ENCODE measurements at regions not wholly inside any gene's neighbourhood (a gene's known extent, or its start where the extent isn't known, plus 50 kb on each side); places are given as distances from the start of the nearest gene placed in this dataset.

GRCh38 chr5:51968756-51969155 lies 585.5 kb downstream of the ISL1 start:
- no peak overlapping the region for H3K27ac ChIP-seq (ENCODE audit: low read depth in 1 of 2, low read length in 2 of 2)
- TF ChIP-seq CTCF (IDR thresholded peaks at IDR 0.05): no peak
- no peak for DNase-seq
- intact Hi-C loops (cut with DNase I, micrococcal nuclease): no loop called here
- POLR2A ChIA-PET: no interaction called here
- Mint-ChIP-seq H3K9me3 (peaks cover 5% of the 10 kb centered on the region), H3K27ac (no peak overlapping the region), H3K4me1 (ENCODE audit: low read depth) (no peaks in the 10 kb centered on the region), H3K4me3 (no peak overlapping the region), H3K27me3 (no peaks in the 10 kb centered on the region), H3K36me3 (ENCODE audit: low read depth) (no peaks in the 10 kb centered on the region)
- H3K36me3 ChIP-seq (ENCODE audit: insufficient read depth, low read length): no peaks in the 10 kb centered on the region
- ATAC-seq (ENCODE audit: poor library complexity): no peak
- no peak overlapping the region for H3K4me3 ChIP-seq (ENCODE audit: low read length)
- CTCF ChIA-PET: no interaction called here
- no peaks in the 10 kb centered on the region for H3K27me3 ChIP-seq (ENCODE audit: control insufficient read depth in 1 of 2, insufficient read depth in 2 of 2, low read length in 2 of 2)
- H3K4me1 ChIP-seq (ENCODE audit: insufficient read depth, low read length): no peaks in the 10 kb centered on the region
- H3K9me3 ChIP-seq (ENCODE audit: control insufficient read depth in 1 of 2, insufficient read depth in 1 of 2, low read length in 2 of 2): no peaks in the 10 kb centered on the region

- DNase-seq (no peak), ATAC-seq (ENCODE audit: poor library complexity) (no peak)
- Mint-ChIP-seq H3K27ac (no peak overlapping the region), H3K36me3 (ENCODE audit: low read depth) (no peaks in the 10 kb centered on the region), H3K4me1 (ENCODE audit: low read depth) (no peaks in the 10 kb centered on the region), H3K4me3 (no peak overlapping the region), H3K9me3 (peaks cover 6% of the 10 kb centered on the region), H3K27me3 (no peaks in the 10 kb centered on the region)
- no peaks in the 10 kb centered on the region for H3K36me3 ChIP-seq (ENCODE audit: insufficient read depth, low read length)
- H3K27me3 ChIP-seq (ENCODE audit: control insufficient read depth in 1 of 2, insufficient read depth in 2 of 2, low read length in 2 of 2): no peaks in the 10 kb centered on the region
- POLR2A ChIA-PET: no interaction called here
- TF ChIP-seq CTCF (IDR thresholded peaks at IDR 0.05): no peak
- intact Hi-C loops (cut with DNase I, micrococcal nuclease): no loop called here
- no peaks in the 10 kb centered on the region for H3K4me1 ChIP-seq (ENCODE audit: insufficient read depth, low read length)
- H3K4me3 ChIP-seq (ENCODE audit: low read length): no peak overlapping the region
- H3K9me3 ChIP-seq (ENCODE audit: control insufficient read depth in 1 of 2, insufficient read depth in 1 of 2, low read length in 2 of 2): no peaks in the 10 kb centered on the region
- no peak overlapping the region for H3K27ac ChIP-seq (ENCODE audit: low read depth in 1 of 2, low read length in 2 of 2)
- CTCF ChIA-PET: no interaction called here
Observed at GRCh38 chr5:51974834-51975233, 591.6 kb downstream of the ISL1 start.

GRCh38 chr5:51977014-51977413 lies 593.8 kb downstream of the ISL1 start:
- ChIA-PET POLR2A (no interaction called here), CTCF (no interaction called here)
- no peaks in the 10 kb centered on the region for H3K4me1 ChIP-seq (ENCODE audit: insufficient read depth, low read length)
- Mint-ChIP-seq H3K27me3 (no peaks in the 10 kb centered on the region), H3K4me1 (ENCODE audit: low read depth) (no peaks in the 10 kb centered on the region), H3K27ac (no peak overlapping the region), H3K4me3 (no peak overlapping the region), H3K36me3 (ENCODE audit: low read depth) (no peaks in the 10 kb centered on the region), H3K9me3 (peaks cover 6% of the 10 kb centered on the region)
- intact Hi-C loops (cut with DNase I, micrococcal nuclease): no loop called here
- H3K27me3 ChIP-seq (ENCODE audit: control insufficient read depth in 1 of 2, insufficient read depth in 2 of 2, low read length in 2 of 2): no peaks in the 10 kb centered on the region
- no peak overlapping the region for H3K27ac ChIP-seq (ENCODE audit: low read depth in 1 of 2, low read length in 2 of 2)
- DNase-seq (no peak), ATAC-seq (ENCODE audit: poor library complexity) (no peak)
- H3K36me3 ChIP-seq (ENCODE audit: insufficient read depth, low read length): no peaks in the 10 kb centered on the region
- H3K9me3 ChIP-seq (ENCODE audit: control insufficient read depth in 1 of 2, insufficient read depth in 1 of 2, low read length in 2 of 2): no peaks in the 10 kb centered on the region
- TF ChIP-seq CTCF (IDR thresholded peaks at IDR 0.05): no peak
- H3K4me3 ChIP-seq (ENCODE audit: low read length): no peak overlapping the region
